ENCODE measurements at regions not wholly inside any gene's neighbourhood (a gene's known extent, or its start where the extent isn't known, plus 50 kb on each side); places are given as distances from the start of the nearest gene placed in this dataset.

DNA sequence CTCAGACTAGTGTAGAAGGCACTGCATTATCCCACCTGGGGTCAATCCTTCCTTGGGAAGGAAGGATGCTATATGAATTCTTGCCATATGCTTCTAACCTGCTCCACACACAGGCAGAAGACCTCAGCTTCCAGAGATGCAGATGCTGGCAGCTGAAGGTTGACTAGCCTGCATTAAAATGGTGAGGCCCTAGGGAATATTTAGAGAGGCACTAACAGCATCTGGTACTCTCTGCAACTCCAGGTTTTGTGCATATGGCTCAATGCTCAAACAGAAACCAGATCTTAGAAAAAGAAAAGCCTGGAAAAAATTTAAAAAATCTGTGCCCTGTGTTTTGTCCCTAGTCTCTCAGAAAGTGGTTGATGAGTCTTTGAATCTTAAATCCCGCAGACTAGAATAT is 56.0 kb upstream of the MYRIP start:
- TF ChIP-seq, protein P1, sequence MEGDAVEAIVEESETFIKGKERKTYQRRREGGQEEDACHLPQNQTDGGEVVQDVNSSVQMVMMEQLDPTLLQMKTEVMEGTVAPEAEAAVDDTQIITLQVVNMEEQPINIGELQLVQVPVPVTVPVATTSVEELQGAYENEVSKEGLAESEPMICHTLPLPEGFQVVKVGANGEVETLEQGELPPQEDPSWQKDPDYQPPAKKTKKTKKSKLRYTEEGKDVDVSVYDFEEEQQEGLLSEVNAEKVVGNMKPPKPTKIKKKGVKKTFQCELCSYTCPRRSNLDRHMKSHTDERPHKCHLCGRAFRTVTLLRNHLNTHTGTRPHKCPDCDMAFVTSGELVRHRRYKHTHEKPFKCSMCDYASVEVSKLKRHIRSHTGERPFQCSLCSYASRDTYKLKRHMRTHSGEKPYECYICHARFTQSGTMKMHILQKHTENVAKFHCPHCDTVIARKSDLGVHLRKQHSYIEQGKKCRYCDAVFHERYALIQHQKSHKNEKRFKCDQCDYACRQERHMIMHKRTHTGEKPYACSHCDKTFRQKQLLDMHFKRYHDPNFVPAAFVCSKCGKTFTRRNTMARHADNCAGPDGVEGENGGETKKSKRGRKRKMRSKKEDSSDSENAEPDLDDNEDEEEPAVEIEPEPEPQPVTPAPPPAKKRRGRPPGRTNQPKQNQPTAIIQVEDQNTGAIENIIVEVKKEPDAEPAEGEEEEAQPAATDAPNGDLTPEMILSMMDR (tag by site-specific recombination; IDR thresholded peaks at IDR 0.05), result no peak
- TF ChIP-seq ZNF660 (tag by site-specific recombination; IDR thresholded peaks at IDR 0.05) (no peak), MZF1 (tag by site-specific recombination; IDR thresholded peaks at IDR 0.05; ENCODE audit: borderline replicate concordance) (no peak), ZNF155 (tag by site-specific recombination; IDR thresholded peaks at IDR 0.05) (no peak), MYNN (tag by site-specific recombination; IDR thresholded peaks at IDR 0.05; ENCODE audit: borderline replicate concordance) (no peak), ZNF621 (tag by site-specific recombination; IDR thresholded peaks at IDR 0.05) (no peak), ZNF24 (tag by site-specific recombination; IDR thresholded peaks at IDR 0.05) (no peak)
- TF ChIP-seq, protein P2, sequence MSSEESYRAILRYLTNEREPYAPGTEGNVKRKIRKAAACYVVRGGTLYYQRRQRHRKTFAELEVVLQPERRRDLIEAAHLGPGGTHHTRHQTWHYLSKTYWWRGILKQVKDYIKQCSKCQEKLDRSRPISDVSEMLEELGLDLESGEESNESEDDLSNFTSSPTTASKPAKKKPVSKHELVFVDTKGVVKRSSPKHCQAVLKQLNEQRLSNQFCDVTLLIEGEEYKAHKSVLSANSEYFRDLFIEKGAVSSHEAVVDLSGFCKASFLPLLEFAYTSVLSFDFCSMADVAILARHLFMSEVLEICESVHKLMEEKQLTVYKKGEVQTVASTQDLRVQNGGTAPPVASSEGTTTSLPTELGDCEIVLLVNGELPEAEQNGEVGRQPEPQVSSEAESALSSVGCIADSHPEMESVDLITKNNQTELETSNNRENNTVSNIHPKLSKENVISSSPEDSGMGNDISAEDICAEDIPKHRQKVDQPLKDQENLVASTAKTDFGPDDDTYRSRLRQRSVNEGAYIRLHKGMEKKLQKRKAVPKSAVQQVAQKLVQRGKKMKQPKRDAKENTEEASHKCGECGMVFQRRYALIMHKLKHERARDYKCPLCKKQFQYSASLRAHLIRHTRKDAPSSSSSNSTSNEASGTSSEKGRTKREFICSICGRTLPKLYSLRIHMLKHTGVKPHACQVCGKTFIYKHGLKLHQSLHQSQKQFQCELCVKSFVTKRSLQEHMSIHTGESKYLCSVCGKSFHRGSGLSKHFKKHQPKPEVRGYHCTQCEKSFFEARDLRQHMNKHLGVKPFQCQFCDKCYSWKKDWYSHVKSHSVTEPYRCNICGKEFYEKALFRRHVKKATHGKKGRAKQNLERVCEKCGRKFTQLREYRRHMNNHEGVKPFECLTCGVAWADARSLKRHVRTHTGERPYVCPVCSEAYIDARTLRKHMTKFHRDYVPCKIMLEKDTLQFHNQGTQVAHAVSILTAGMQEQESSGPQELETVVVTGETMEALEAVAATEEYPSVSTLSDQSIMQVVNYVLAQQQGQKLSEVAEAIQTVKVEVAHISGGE (tag by site-specific recombination; conservative IDR thresholded peaks at IDR 0.05; ENCODE audit: low read depth), result no peak
- TF ChIP-seq, protein P3, sequence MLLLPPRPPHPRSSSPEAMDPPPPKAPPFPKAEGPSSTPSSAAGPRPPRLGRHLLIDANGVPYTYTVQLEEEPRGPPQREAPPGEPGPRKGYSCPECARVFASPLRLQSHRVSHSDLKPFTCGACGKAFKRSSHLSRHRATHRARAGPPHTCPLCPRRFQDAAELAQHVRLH (tag by site-specific recombination; IDR thresholded peaks at IDR 0.05), result no peak
